ENCODE measurements at regions not wholly inside any gene's neighbourhood (a gene's known extent, or its start where the extent isn't known, plus 50 kb on each side); places are given as distances from the start of the nearest gene placed in this dataset.
"Not testable (repeated sequence)": the region's sequence is repeated elsewhere in the genome, so short reads cannot be mapped to it uniquely, and the experiment has no call there.

GRCh38 chr5:93213111-93213794 is 367.8 kb downstream of the NR2F1-AS1 start:
- DNase-seq = not testable (repeated sequence)

- no peak for DNase-seq
These were observed 371.5 kb downstream of the NR2F1-AS1 start for GRCh38 chr5:93209476-93209875.

DNA sequence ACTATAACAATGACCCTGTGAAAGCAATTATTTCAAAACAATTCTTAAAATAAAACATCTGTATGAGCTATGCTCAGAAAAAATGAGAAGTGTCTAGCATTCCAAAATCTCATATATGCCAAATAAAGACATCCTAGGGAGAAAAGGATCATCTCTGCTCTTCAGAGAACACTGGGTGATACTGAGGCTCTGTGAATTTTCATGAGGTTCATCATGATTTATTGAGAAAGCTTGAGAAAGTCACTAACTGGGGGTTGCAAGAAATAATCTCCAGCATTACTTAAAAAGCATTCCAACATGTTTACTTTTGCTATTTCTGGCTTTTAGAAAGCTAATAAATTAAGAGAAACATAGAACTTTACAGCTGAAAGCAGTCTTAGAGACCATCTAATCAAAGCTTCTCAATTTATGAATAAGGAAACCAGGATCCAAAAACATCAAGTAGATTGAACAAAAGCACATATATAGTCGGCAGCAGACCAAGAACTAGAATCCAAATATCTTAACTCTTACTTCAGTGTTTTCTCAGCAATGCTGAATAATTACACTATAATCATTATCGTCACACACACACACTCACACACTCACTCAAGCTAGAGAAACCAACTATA is 372.8 kb downstream of the NR2F1-AS1 start:
- no peak for DNase-seq

DNA sequence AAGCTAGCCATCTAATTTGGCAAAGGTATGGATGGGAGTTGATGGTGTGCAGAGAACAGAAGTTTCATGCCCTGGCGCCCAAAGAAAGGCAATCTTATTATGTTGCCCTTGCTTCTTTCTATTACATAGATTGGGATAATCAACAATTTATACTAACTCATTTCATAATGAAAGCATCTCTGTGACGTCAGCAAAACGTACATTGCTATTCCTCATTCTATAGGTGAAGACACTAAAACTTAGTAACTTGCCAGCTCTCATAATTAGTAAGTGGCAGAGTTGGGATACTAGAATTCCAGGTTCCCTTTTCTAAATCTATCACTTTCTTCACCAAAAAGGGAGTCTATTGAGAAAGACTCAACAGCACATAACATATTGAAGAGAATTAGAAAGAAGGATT is 374.8 kb downstream of the NR2F1-AS1 start:
- no peak for DNase-seq

DNA sequence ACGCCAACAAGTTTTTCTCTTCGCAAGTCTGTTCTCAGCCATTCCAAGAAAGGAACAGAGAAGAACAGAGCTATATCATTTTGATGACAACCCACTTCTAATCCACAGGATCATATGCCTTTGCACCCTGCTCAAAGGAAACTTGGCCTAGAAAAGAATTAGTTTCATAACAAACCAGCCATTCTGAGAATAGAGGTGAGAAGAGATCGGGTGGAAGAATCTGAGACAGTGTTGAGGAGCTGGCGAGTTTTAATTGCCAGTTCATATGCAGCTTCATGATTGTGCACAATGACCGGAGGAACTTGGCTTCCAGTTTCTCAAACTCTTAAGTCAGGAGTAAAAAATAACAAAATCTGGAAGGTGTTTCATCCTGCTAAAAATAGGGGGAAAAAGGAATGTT is 380.0 kb downstream of the NR2F1-AS1 start:
- DNase-seq = no peak

DNA sequence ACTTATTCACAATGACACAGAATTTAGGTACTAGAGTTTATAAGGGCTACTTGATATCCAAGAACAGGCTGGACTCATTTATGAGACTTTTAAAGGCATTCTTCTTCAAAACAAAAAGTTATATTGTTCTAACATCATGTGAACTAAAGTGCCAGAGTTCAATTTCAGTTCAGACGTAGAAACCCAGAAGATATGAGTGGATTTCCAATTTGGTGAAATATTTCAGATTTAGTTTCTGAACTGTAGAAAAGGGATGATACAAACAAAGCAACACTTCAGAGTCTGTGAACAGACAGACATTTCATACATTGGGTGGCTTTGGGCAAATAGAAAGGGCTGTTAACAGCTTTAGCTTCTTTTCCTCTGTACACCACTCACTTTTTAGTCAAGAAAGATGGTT is 384.0 kb downstream of the NR2F1-AS1 start:
- DNase-seq = no peak

- DNase-seq = no peak
These were observed 387.3 kb downstream of the NR2F1-AS1 start for GRCh38 chr5:93193431-93194347.

GRCh38 chr5:93192683-93193082 is 388.3 kb downstream of the NR2F1-AS1 start:
- DNase-seq = no peak

DNA sequence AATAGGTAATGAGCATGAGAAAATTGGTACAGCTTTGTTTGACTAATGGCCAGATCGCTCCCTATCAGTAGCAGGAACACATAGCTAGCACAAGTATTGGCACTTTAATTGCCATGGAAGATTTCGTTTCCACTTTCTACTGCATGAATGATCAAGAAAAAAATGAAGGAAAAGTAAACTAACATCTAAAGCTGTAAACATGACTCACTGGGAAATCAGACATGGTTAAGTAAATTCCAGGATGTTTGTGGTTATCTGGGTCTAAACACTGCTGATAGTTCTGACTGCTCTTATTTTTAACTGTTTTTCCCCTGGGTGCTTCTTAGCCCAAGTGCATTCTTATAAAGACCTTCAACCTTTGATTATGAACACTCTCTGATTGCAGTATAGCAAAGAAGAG is 388.9 kb downstream of the NR2F1-AS1 start:
- DNase-seq = no peak

DNA sequence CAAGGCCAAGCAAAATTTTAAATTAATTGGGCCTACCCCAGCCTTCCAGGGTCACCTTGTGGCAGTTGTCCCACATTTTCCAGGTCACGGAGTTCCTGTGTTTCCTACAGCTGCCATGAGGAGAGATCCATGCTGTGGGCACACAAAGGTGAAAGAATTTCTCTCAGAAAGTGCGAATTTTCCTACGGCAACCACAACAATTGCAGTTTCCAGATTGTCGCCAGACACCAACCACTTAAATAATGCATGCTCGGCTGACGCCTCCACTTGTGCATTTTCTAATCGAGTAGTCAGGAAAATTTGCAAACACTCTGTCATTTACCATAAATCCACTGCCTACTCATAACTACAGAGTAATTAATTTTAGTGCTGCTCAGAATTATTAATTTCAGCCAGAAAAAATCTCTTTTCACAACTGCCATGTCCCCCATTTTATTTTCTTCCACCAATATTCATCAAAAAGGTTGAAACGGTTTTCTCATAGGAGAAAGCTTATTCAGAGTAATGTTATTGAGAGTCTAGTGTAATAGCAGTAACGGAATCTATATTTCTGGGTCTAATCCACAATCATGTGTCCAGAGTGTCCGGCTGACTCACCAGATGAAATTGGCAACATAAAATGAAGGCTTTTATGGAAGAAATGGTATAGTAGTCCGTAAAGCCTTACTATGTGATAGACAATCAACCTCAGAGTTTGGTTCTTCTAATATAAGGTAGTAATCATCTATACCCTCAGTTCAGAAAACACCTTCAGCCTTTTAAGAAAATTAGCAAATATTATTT is 389.8 kb downstream of the NR2F1-AS1 start:
- no peak for DNase-seq

- no peak for DNase-seq
These were observed 391.3 kb downstream of the NR2F1-AS1 start for GRCh38 chr5:93189707-93190120.

DNA sequence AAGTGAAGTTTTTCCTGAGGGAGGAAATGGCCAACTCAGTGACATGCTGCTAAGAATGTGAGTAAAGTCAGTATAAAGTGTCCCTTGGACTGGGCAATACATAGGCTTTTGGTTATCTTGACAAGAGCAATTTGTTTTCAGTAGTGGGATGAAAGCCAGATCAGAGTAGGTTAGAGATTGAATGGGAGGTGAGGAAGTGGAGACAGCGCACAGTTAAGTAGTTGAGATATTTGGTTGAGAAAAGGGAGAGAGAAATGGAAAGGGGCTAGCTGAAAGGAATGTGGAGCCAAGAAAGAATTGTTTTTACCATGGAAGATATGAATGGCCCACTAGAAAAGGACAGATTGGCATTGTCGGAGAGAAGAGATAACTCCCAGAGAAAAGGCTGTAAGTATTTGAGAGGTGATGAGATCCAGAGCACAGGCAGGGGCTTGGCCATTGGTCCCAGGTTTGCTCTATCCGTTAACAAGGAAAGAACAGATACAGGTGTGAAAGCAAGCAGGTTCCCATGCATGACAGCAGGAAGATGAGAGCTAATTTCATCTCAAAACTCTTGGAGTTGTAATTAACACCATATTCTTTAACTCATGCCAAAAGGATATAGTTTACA is 392.0 kb downstream of the NR2F1-AS1 start:
- no peak for DNase-seq

GRCh38 chr5:93186076-93186682 is 394.8 kb downstream of the NR2F1-AS1 start:
- DNase-seq = no peak

DNA sequence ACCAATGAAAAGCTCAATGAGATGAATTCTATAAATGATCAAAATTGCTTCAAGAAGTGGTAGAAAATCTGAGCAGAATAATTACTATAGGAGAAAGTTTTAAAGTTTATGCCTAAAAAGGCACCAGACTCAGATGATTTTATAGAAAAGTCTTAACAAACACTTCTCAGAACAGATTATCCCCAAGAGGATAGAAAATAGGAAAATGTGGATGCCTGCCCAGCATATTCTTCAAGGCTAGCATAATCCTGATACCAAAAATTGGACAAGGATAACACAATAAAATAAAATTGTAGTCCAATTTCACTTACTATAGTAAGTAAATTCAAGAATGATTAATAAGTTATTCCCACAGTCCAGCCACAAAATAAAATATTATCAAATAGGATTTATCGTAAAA is 397.0 kb downstream of the NR2F1-AS1 start:
- no peak for DNase-seq

GRCh38 chr5:93179466-93179865 is 401.6 kb downstream of the NR2F1-AS1 start:
- DNase-seq = no peak

GRCh38 chr5:93174930-93175329 is 406.1 kb downstream of the NR2F1-AS1 start:
- no peak for DNase-seq

- DNase-seq = no peak
These were observed 415.5 kb downstream of the NR2F1-AS1 start for GRCh38 chr5:93165559-93165958.

GRCh38 chr5:93164690-93165089 is 416.3 kb downstream of the NR2F1-AS1 start:
- DNase-seq = no peak

DNA sequence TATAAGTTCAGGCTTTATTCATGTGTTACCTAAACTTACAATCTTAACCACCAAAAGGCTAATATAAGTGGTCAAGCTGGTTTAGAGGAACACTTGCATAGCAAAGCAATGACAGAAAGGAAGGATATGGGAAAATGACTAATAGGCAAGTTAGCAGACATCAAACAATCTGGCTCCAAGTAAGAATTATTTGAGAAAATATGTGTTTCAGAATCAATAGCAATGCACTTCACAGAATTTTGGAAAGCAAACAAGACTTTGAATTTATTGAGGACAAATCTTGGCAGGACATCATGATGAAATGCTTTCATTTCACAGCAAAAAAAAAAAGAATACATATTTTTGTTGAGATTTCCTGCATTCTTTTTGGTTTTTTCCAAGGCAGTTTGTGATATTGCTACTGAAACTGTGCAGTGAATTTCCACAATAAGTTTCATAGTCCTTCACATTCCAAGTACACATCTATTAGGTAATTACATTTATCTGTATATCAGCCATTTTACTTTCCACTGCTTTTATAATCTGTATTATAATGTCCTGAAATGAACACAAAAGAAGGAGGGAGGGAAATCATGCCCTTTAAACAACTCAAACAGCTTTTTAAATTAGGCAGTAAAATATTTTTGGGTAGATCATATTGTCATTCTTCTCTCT is 417.9 kb downstream of the NR2F1-AS1 start:
- no peak for DNase-seq

DNA sequence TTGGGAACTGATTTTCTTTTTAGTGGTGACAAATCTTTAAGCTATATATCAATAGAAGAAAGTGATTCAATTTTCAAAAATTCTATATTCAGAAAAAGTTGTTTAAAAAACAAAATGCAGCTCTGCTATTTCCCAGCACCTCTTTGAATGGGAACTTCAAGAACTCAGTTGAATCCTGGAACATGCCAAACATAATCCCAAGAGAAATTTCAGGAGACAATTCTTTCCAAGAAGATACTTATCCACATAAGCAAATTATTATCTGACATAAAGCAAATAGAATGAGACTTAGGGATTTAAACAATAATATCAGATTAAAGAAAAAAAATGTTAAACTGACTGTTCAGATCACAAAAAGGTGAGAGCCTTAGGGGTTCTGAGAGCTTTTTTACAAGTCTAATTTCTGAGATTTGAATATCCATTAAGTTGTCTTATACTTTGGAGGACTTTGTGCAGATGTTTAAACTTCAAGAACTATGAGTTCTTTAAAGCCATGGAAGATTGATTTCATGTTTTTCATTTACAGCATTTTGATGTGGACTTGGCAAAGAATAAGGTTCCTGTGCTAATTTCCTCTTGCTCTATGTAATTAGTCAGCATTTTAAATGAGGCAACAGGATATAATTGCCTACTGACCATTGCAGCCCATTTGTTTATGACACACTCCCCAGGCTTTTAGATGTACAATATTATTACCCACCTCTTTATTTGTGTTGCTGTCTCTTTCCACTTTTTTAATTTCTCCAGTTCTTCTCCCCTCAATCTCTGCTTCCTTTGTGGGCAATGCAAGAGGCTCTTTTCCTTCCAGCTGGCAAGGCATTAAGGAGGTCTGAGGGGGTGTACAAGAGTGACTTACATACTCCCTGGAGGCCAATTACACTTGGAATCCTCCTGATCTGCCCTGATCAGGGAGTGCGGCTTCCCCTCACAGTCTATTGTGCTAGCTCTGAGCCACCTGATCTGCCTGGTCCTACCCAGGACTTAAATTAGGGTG is 419.1 kb downstream of the NR2F1-AS1 start:
- DNase-seq = no peak
